Ishikawa (cell line): ENCODE measurements at regions not wholly inside any gene's neighbourhood (a gene's known extent, or its start where the extent isn't known, plus 50 kb on each side); places are given as distances from the start of the nearest gene placed in this dataset.

Source experiments
- RAD21 ChIP-seq: IDR thresholded peaks from 2 replicates; pipeline ENCODE4 v1.6.1; 2012; ENCODE audit warnings: low read depth
- TCF12 ChIP-seq: IDR thresholded peaks from 2 replicates; pipeline ENCODE4 v1.6.1; 2012; ENCODE audit warnings: low read depth
- TF ChIP-seq, protein P1 (sequence below): IDR thresholded peaks from 2 replicates; pipeline ENCODE4 v1.6.1; 2012

DNA sequence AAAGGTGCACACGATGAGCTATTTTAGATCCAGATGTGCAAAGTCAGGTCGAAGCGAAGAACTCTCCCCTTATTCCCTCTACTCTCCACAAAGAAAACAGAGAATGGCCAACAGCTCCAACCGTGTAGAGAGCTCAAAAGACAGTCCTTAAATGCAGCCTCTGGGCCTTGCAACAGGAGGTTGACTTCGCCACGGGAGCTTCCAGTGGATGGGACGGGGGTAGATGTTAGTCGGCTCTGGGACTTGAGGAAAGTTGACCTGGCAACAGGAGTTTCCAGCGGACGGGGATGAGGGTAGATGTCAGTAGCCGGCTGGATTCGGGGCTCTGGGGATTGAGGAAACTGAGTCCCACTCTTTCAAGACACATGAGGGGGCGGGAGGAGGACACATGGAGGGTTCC is 450.4 kb downstream of the BRD1 start:
- TF ChIP-seq, protein P1, sequence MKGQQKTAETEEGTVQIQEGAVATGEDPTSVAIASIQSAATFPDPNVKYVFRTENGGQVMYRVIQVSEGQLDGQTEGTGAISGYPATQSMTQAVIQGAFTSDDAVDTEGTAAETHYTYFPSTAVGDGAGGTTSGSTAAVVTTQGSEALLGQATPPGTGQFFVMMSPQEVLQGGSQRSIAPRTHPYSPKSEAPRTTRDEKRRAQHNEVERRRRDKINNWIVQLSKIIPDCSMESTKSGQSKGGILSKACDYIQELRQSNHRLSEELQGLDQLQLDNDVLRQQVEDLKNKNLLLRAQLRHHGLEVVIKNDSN: no peak
- TF ChIP-seq TCF12 (no peak), RAD21 (no peak)
